HS-27A (cell line): ENCODE measurements at regions not wholly inside any gene's neighbourhood (a gene's known extent, or its start where the extent isn't known, plus 50 kb on each side); places are given as distances from the start of the nearest gene placed in this dataset.
"Not testable (repeated sequence)": the region's sequence is repeated elsewhere in the genome, so short reads cannot be mapped to it uniquely, and the experiment has no call there.

Experiments
- DNase-seq: peaks from one replicate; pipeline ENCODE4 v3.0.0-alpha.2; 2012; ENCODE audit warnings: low read depth, missing footprints

DNA sequence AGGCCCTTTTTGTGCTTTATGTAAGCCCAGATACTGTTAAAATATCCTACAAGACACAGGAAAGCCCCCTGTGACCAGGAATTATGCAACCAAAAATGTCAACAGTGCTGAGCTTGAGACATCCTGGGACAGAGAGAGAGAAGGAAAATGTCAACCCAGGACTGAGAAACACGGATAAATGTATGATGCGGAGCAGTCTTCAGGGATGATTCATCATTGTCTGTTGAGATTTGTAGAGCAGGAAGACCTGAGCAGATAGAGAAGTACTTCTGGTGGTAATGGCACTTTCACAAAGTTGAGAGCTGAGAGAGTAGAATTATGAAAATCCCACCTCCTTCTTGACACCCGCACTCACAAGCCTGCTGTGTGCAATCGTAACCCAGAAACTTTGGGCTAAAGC, 330.1 kb upstream of the FRG1 start:
- not testable (repeated sequence) for DNase-seq

GRCh38 chr4:189613207-189613606, 327.5 kb upstream of the FRG1 start:
- DNase-seq = no peak

GRCh38 chr4:189615217-189615663, 325.4 kb upstream of the FRG1 start:
- DNase-seq = no peak

- DNase-seq = not testable (repeated sequence)
These were observed 322.9 kb upstream of the FRG1 start for GRCh38 chr4:189617741-189618140.

GRCh38 chr4:189619441-189620250, 321.0 kb upstream of the FRG1 start:
- DNase-seq = not testable (repeated sequence)

DNA sequence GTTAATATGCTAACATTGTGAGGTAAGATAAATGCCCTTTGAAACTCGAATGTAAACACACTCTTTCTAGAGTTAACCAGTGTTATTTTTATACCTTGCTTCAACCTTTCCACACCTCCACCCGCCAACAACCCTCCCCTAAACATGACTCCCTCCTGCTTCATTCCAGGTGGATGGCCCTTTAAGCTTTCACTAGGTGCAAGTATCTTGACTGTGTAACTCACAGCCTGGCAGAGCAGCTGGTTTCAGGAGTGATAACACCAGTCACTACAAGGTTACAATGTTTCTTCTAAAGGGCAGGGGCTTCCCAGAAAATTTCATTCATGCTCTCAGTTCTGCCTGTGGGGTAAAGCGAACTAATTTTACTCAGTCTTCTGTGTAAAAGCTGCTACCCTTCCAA, 318.1 kb upstream of the FRG1 start:
- DNase-seq = not testable (repeated sequence)

- not testable (repeated sequence) for DNase-seq
These were observed 313.6 kb upstream of the FRG1 start for GRCh38 chr4:189627041-189627440.

- DNase-seq = not testable (repeated sequence)
These were observed 310.9 kb upstream of the FRG1 start for GRCh38 chr4:189629733-189630132.

DNA sequence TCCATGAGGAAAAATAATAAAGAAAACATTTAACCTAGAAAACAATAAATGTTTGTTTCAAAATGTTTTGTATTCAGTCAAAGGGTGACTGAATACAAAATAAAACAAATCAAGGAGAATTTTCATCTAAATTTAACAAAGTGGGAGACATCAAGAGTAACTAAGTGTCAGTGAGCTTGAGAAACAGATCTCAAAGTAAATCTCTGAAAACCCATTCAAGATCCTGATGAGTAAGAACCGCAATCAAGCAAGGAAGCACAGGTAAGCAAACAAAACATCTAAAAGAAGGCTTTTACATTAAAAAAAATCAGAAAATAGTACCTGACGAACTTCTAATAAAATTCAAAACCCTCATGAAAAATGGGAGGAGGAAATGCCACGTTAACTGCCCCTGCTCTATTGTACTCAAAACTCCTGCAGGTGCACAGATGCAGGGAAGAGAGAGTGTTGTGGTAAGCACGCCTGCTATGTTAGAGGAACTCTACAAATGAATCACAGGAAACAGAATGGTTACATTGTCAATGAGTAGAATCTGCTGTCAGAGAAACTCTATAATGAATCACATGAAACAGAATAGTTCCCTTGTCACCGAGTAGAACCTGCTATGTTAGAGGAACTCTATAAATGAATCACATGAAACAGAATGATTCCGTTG, 309.6 kb upstream of the FRG1 start:
- not testable (repeated sequence) for DNase-seq

GRCh38 chr4:189631568-189631916, 309.1 kb upstream of the FRG1 start:
- DNase-seq = not testable (repeated sequence)

DNA sequence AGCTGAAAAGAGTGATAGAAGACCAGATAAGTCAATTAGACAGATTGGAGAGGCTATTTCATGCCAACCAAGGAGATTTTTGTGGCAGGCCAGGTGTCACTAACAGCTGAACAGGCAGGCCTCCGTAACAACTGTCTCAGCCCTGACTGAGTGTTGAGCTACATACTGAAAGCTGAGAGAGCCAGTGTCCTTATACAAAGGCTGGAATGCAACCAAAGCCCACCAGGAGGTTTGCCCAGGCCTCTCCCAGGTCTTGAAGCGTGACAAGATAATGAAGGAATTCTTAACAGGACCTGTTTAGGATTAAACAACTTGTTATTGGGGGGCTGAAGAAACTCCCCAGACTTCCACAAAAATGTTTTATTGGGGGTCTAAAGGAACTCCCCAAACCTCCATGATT, 290.2 kb upstream of the FRG1 start:
- not testable (repeated sequence) for DNase-seq

GRCh38 chr4:189653130-189653653, 287.5 kb upstream of the FRG1 start:
- not testable (repeated sequence) for DNase-seq

GRCh38 chr4:189653983-189654382, 286.7 kb upstream of the FRG1 start:
- DNase-seq = not testable (repeated sequence)

GRCh38 chr4:189654396-189654795, 286.3 kb upstream of the FRG1 start:
- DNase-seq = not testable (repeated sequence)

- not testable (repeated sequence) for DNase-seq
These were observed 284.9 kb upstream of the FRG1 start for GRCh38 chr4:189655817-189656216.

- DNase-seq = no peak
These were observed 284.0 kb upstream of the FRG1 start for GRCh38 chr4:189656641-189657040.

- not testable (repeated sequence) for DNase-seq
These were observed 282.4 kb upstream of the FRG1 start for GRCh38 chr4:189658259-189658658.

DNA sequence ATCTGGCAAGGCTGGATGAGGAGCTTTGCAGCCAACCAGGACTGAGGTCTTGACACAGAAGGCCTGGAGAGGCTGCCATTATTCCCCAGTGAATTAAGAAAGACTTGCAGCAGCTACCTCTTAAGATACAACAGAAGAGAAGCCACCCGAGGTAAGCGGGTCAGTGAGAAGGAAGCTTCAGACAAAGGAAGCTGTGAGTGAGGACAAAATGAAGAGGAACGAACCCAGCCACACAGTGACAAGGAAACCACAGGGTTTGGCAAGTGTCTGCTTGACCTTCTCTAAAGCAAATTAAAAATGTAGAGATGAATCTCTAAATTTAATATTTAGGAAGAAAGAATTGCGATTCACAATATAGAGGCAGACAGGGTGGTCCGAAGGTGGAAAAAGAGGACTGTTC, 281.8 kb upstream of the FRG1 start:
- not testable (repeated sequence) for DNase-seq

DNA sequence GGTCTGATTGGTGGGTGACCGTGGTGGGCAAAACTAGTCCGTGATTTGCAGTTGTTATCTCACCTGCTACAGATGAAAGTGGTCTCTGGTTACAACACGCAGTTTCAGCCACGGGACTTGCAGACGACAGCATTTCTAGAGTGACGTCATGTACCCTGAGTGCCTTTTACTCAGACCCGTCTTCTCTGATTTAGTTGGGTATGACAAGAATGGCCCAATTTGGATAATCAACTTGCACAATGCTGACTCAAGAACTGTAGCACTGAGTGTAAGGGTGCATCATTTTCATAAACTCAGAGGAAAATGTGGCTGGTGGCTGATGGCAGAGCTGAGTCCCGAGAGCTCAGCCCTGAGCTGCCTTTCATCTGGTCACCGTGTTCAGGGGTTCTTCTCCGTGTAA, 281.4 kb upstream of the FRG1 start:
- no peak for DNase-seq

DNA sequence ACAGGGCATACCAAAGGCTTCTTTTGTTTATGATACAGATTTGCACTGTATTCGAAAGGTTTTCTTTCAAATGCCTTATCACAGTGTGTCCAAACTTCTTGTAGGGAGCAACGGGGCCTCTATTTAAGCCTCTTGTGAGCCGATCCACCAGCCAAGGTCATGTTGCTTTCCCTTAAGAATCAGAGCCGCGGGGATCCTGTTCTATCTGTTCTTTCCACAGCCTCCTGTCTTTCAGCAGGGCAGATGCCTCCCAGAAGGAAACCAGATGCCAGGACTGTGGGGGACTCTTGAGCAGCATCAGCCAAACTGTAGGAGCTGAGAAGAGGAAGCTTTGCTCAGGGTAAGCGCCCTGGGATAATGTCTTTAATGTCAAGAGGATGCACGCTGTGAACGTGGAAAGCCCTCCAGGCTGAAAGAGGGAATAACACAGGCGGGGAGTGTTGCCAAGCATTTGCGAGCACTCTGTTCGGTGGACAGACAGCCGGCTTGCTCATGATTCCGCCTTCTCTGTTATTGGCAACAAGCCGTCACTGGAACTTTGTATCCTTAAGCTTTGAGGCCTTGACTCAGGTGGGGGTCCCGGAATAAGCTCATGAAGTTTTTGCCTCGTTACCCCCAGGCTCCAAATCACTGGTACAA, 279.8 kb upstream of the FRG1 start:
- DNase-seq = no peak

- no peak for DNase-seq
These were observed 275.9 kb upstream of the FRG1 start for GRCh38 chr4:189664693-189665250.

- DNase-seq = not testable (repeated sequence)
These were observed 274.9 kb upstream of the FRG1 start for GRCh38 chr4:189665712-189666305.
